Common myeloid progenitor, CD34-positive (primary cell): ENCODE measurements at regions not wholly inside any gene's neighbourhood (a gene's known extent, or its start where the extent isn't known, plus 50 kb on each side); places are given as distances from the start of the nearest gene placed in this dataset.
A peak's percentile ranks its signal among the peaks of the same experiment; 100 is the strongest.
"Not testable (repeated sequence)": the region's sequence is repeated elsewhere in the genome, so short reads cannot be mapped to it uniquely, and the experiment has no call there.

ENCODE experiments used
- CTCF ChIA-PET: fragments of 350-600 bp; sonication (Branson Sonifier 250); formaldehyde crosslinking; loops from one replicate; lab custom pipeline; 2021; ENCODE audit warnings: antibody characterized with exemption; lab: Charles Lee
- POLR2A ChIA-PET: fragments of 350-600 bp; sonication (Branson Sonifier 250); formaldehyde crosslinking; loops from one replicate; lab custom pipeline; 2021; ENCODE audit warnings: antibody characterized with exemption; lab: Charles Lee
- DNase-seq, 3 donors: peaks; one replicate each; pipeline versions ENCODE4 v3.0.0 to v3.0.0-alpha.2; 2013
- H3K27ac ChIP-seq, 2 experiments: 1 replicate in 1 of 2; 2 replicates in 1 of 2; pipeline ENCODE4 v1.7.0; 2013; ENCODE audit warnings: inconsistent platforms in 2 of 2, low read length in 2 of 2, mild to moderate bottlenecking in 2 of 2, low read depth in 1 of 2, moderate library complexity in 1 of 2; ENCODE audit not compliant: severe bottlenecking in 2 of 2, insufficient read depth in 1 of 2, poor library complexity in 1 of 2
- H3K27me3 ChIP-seq, 5 experiments: replicated peaks in 2 of 5; 1 replicate in 3 of 5; 2 replicates in 2 of 5; pipeline versions ENCODE4 v1.6.1 to v1.7.0; 2013; ENCODE audit warnings: low read length in 4 of 5, mild to moderate bottlenecking in 2 of 5, moderate library complexity in 2 of 5, inconsistent platforms in 1 of 5; ENCODE audit not compliant: insufficient read depth in 5 of 5, control insufficient read depth in 4 of 5
- H3K36me3 ChIP-seq, 4 experiments: 1 replicate in 2 of 4; 2 replicates in 2 of 4; pipeline versions ENCODE4 v1.6.1 to v1.7.0; 2013; ENCODE audit warnings: low read length in 3 of 4, control low read depth in 1 of 4, mild to moderate bottlenecking in 1 of 4; ENCODE audit not compliant: control insufficient read depth in 4 of 4, insufficient read depth in 4 of 4
- H3K4me1 ChIP-seq, 4 experiments: 1 replicate in 3 of 4; 2 replicates in 1 of 4; pipeline versions ENCODE4 v1.6.1 to v1.7.1; 2013; ENCODE audit warnings: low read length in 3 of 4, mild to moderate bottlenecking in 3 of 4, control low read depth in 1 of 4, inconsistent platforms in 1 of 4, moderate library complexity in 1 of 4; ENCODE audit not compliant: control insufficient read depth in 4 of 4, insufficient read depth in 4 of 4; ENCODE audit errors: control extremely low read depth in 1 of 4
- H3K4me3 ChIP-seq, 7 experiments: 1 replicate in 4 of 7; 2 replicates in 3 of 7; pipeline versions ENCODE4 v1.5.1 to v1.7.0; 2013; ENCODE audit warnings: mild to moderate bottlenecking in 7 of 7, low read length in 6 of 7, moderate library complexity in 6 of 7, inconsistent platforms in 2 of 7, low read depth in 2 of 7, control low read depth in 1 of 7; ENCODE audit not compliant: insufficient read depth in 4 of 7, control insufficient read depth in 1 of 7; ENCODE audit errors: extremely low read depth in 1 of 7
- H3K9me3 ChIP-seq, 5 experiments: 1 replicate in 4 of 5; 2 replicates in 1 of 5; pipeline versions ENCODE4 v1.6.1 to v1.7.1; 2013; ENCODE audit warnings: low read length in 4 of 5, mild to moderate bottlenecking in 2 of 5, inconsistent platforms in 1 of 5, low read depth in 1 of 5, moderate library complexity in 1 of 5; ENCODE audit not compliant: control insufficient read depth in 4 of 5, insufficient read depth in 2 of 5; ENCODE audit errors: control extremely low read depth in 1 of 5
- WGBS: methylation state at CpG from one replicate; pipeline ENCODE4 v1.1.5; 2013; ENCODE audit not compliant: insufficient coverage; 5-methylcytosine and 5-hydroxymethylcytosine counted together

- H3K27ac ChIP-seq, result no peak overlapping the region
- H3K4me3 ChIP-seq, result no peak overlapping the region
- no peaks in the 10 kb centered on the region for H3K27me3 ChIP-seq
- H3K4me1 ChIP-seq, result no peaks in the 10 kb centered on the region
- peaks cover 0 to 4% (median 0%) of the 10 kb centered on the region in 5 experiments for H3K9me3 ChIP-seq
- H3K36me3 ChIP-seq, result no peaks in the 10 kb centered on the region
- no peak for DNase-seq
- CTCF ChIA-PET, result no interaction called here
- POLR2A ChIA-PET, result no interaction called here
Measured at GRCh38 chr9:87026204-87026603, 78.9 kb upstream of the GAS1 start.

GRCh38 chr9:87028836-87029235, 81.5 kb upstream of the GAS1 start:
- CTCF ChIA-PET, POLR2A ChIA-PET, DNase-seq, H3K36me3 ChIP-seq, H3K4me1 ChIP-seq, H3K9me3 ChIP-seq, H3K27me3 ChIP-seq, H3K4me3 ChIP-seq, H3K27ac ChIP-seq: not testable (repeated sequence)
- no CpG with 5 or more reads among the region's 4 CpGs for WGBS

- no peaks in the 10 kb centered on the region for H3K4me1 ChIP-seq
- H3K9me3 ChIP-seq, result peaks cover 0 to 4% (median 0%) of the 10 kb centered on the region in 5 experiments
- DNase-seq, result peak in 2 of 3 donors; percentile 10 to 34
- WGBS, result no CpG with 5 or more reads among the region's 1 CpG
- no peak overlapping the region for H3K4me3 ChIP-seq
- ChIA-PET POLR2A (no interaction called here), CTCF (no interaction called here)
- H3K27me3 ChIP-seq, result peaks cover 0 to 2% (median 0%) of the 10 kb centered on the region in 5 experiments
- H3K36me3 ChIP-seq, result no peaks in the 10 kb centered on the region
- H3K27ac ChIP-seq, result no peak overlapping the region
Measured at GRCh38 chr9:87029905-87030304, 82.6 kb upstream of the GAS1 start.

- CTCF ChIA-PET, result no interaction called here
- no peak for DNase-seq
- Histone ChIP-seq H3K36me3 (no peaks in the 10 kb centered on the region), H3K27ac (no peak overlapping the region), H3K4me3 (no peak overlapping the region), H3K4me1 (no peaks in the 10 kb centered on the region), H3K9me3 (no peaks in the 10 kb centered on the region), H3K27me3 (peaks cover 0 to 2% (median 0%) of the 10 kb centered on the region in 5 experiments)
- WGBS, result 95% methylated on average over 8 of the region's 8 CpGs
- POLR2A ChIA-PET, result interaction anchor here (0.6 kb wide), 2 partner anchors 60 to 126 kb away, joined by 3 to 4 read pairs; no protein-coding TSS in a partner anchor
Measured at GRCh38 chr9:87034841-87035240, 87.5 kb upstream of the GAS1 start.

- Histone ChIP-seq H3K27me3 (peaks cover 0 to 2% (median 0%) of the 10 kb centered on the region in 5 experiments), H3K36me3 (no peaks in the 10 kb centered on the region), H3K27ac (no peak overlapping the region), H3K9me3 (peaks cover 0 to 1% (median 0%) of the 10 kb centered on the region in 5 experiments), H3K4me1 (no peaks in the 10 kb centered on the region), H3K4me3 (no peak overlapping the region)
- POLR2A ChIA-PET, result no interaction called here
- WGBS, result 52% methylated on average over 3 of the region's 5 CpGs
- no peak for DNase-seq
- CTCF ChIA-PET, result no interaction called here
Measured at GRCh38 chr9:87035879-87036278, 88.6 kb upstream of the GAS1 start.

GRCh38 chr9:87036506-87036905, 89.2 kb upstream of the GAS1 start:
- Histone ChIP-seq H3K9me3 (peaks cover 0 to 1% (median 0%) of the 10 kb centered on the region in 5 experiments), H3K4me1 (no peaks in the 10 kb centered on the region), H3K27ac (no peak overlapping the region), H3K4me3 (no peak overlapping the region), H3K27me3 (peaks cover 0 to 2% (median 0%) of the 10 kb centered on the region in 5 experiments), H3K36me3 (no peaks in the 10 kb centered on the region)
- DNase-seq, result no peak
- POLR2A ChIA-PET, result no interaction called here
- 100% methylated on average over 1 of the region's 2 CpGs for WGBS
- CTCF ChIA-PET, result no interaction called here

GRCh38 chr9:87039809-87040392, 92.6 kb upstream of the GAS1 start:
- Histone ChIP-seq H3K4me3 (no peak overlapping the region), H3K4me1 (no peaks in the 10 kb centered on the region), H3K9me3 (peaks cover 0 to 1% (median 0%) of the 10 kb centered on the region in 5 experiments), H3K27ac (no peak overlapping the region), H3K36me3 (no peaks in the 10 kb centered on the region), H3K27me3 (no peaks in the 10 kb centered on the region)
- ChIA-PET POLR2A (no interaction called here), CTCF (no interaction called here)
- no peak for DNase-seq
- no CpG with 5 or more reads among the region's 1 CpG for WGBS
